ENCODE measurements at regions not wholly inside any gene's neighbourhood (a gene's known extent, or its start where the extent isn't known, plus 50 kb on each side); places are given as distances from the start of the nearest gene placed in this dataset.
"Not testable (repeated sequence)": the region's sequence is repeated elsewhere in the genome, so short reads cannot be mapped to it uniquely, and the experiment has no call there.

- TF ChIP-seq EZH2 (IDR thresholded peaks at IDR 0.05; ENCODE audit: borderline replicate concordance, low read depth, low read length, severe bottlenecking): no peak
- no peak for TF ChIP-seq CTCF (IDR thresholded peaks at IDR 0.05; ENCODE audit: borderline replicate concordance, extremely low read depth, low read length, poor library complexity, severe bottlenecking)
- H3K79me2 ChIP-seq (ENCODE audit: insufficient read depth, low read length): no peaks in the 10 kb centered on the region
- no peak for ATAC-seq (ENCODE audit: insufficient read depth, low read depth)
Measured at GRCh38 chr4:148643851-148644250, 201.6 kb upstream of the NR3C2 start.

GRCh38 chr4:148642907-148643306 lies 200.7 kb upstream of the NR3C2 start:
- no peak overlapping the region for H3K9ac ChIP-seq (ENCODE audit: low read depth, low read length)
- H3K79me2 ChIP-seq (ENCODE audit: insufficient read depth, low read length): no peaks in the 10 kb centered on the region
- H3K9me3 ChIP-seq (ENCODE audit: insufficient read depth, low read length, severe bottlenecking): peaks cover 6% of the 10 kb centered on the region
- H3K27me3 ChIP-seq (ENCODE audit: insufficient read depth, low read length, poor library complexity): no peaks in the 10 kb centered on the region
- ATAC-seq (ENCODE audit: insufficient read depth, low read depth) (no peak), DNase-seq (no peak)
- no peak overlapping the region for H3K4me2 ChIP-seq (ENCODE audit: insufficient read depth, low read length)
- H2AFZ ChIP-seq (ENCODE audit: low read depth, low read length): no peak overlapping the region
- no peak overlapping the region for H3K27ac ChIP-seq (ENCODE audit: low read length)
- H3K4me3 ChIP-seq (ENCODE audit: low read depth in 1 of 2, low read length in 2 of 2): no peak overlapping the region
- H4K20me1 ChIP-seq (ENCODE audit: insufficient read depth, low read length): no peaks in the 10 kb centered on the region
- TF ChIP-seq EZH2 (IDR thresholded peaks at IDR 0.05; ENCODE audit: borderline replicate concordance, low read depth, low read length, severe bottlenecking): no peak
- no peak for TF ChIP-seq CTCF (IDR thresholded peaks at IDR 0.05; ENCODE audit: borderline replicate concordance, extremely low read depth, low read length, poor library complexity, severe bottlenecking)
- no peaks in the 10 kb centered on the region for H3K36me3 ChIP-seq (ENCODE audit: insufficient read depth, low read length)
- no peaks in the 10 kb centered on the region for H3K4me1 ChIP-seq (ENCODE audit: insufficient read depth, low read length)

More at GRCh38 chr4:148643851-148644250, 201.6 kb upstream of the NR3C2 start:
- H3K9ac ChIP-seq (ENCODE audit: low read depth, low read length): no peak overlapping the region
- H4K20me1 ChIP-seq (ENCODE audit: insufficient read depth, low read length): no peaks in the 10 kb centered on the region
- no peaks in the 10 kb centered on the region for H3K4me1 ChIP-seq (ENCODE audit: insufficient read depth, low read length)
- no peaks in the 10 kb centered on the region for H3K9me3 ChIP-seq (ENCODE audit: insufficient read depth, low read length, severe bottlenecking)
- no peak overlapping the region for H3K4me3 ChIP-seq (ENCODE audit: low read depth in 1 of 2, low read length in 2 of 2)
- H3K27me3 ChIP-seq (ENCODE audit: insufficient read depth, low read length, poor library complexity): no peaks in the 10 kb centered on the region
- no peak for DNase-seq
- H3K4me2 ChIP-seq (ENCODE audit: insufficient read depth, low read length): no peak overlapping the region
- no peak overlapping the region for H2AFZ ChIP-seq (ENCODE audit: low read depth, low read length)
- no peaks in the 10 kb centered on the region for H3K36me3 ChIP-seq (ENCODE audit: insufficient read depth, low read length)
- no peak overlapping the region for H3K27ac ChIP-seq (ENCODE audit: low read length)

GRCh38 chr4:148638079-148638478 lies 195.9 kb upstream of the NR3C2 start:
- peaks cover 14% of the 10 kb centered on the region for H3K9me3 ChIP-seq (ENCODE audit: insufficient read depth, low read length, severe bottlenecking)
- not testable (repeated sequence) for H3K9ac ChIP-seq (ENCODE audit: low read depth, low read length); H2AFZ ChIP-seq (ENCODE audit: low read depth, low read length); H3K4me2 ChIP-seq (ENCODE audit: insufficient read depth, low read length); H3K79me2 ChIP-seq (ENCODE audit: insufficient read depth, low read length); DNase-seq; H3K4me1 ChIP-seq (ENCODE audit: insufficient read depth, low read length); H3K27me3 ChIP-seq (ENCODE audit: insufficient read depth, low read length, poor library complexity); H4K20me1 ChIP-seq (ENCODE audit: insufficient read depth, low read length); H3K4me3 ChIP-seq (ENCODE audit: low read depth in 1 of 2, low read length in 2 of 2); H3K36me3 ChIP-seq (ENCODE audit: insufficient read depth, low read length); H3K27ac ChIP-seq (ENCODE audit: low read length); ATAC-seq (ENCODE audit: insufficient read depth, low read depth)

GRCh38 chr4:148637453-148637852 lies 195.2 kb upstream of the NR3C2 start:
- DNase-seq: not testable (repeated sequence)

More at GRCh38 chr4:148637453-148637852, 195.2 kb upstream of the NR3C2 start:
- H3K4me1 ChIP-seq (ENCODE audit: insufficient read depth, low read length); H3K79me2 ChIP-seq (ENCODE audit: insufficient read depth, low read length); H3K4me3 ChIP-seq (ENCODE audit: low read depth in 1 of 2, low read length in 2 of 2); H2AFZ ChIP-seq (ENCODE audit: low read depth, low read length); H3K9ac ChIP-seq (ENCODE audit: low read depth, low read length); H4K20me1 ChIP-seq (ENCODE audit: insufficient read depth, low read length); ATAC-seq (ENCODE audit: insufficient read depth, low read depth); H3K36me3 ChIP-seq (ENCODE audit: insufficient read depth, low read length); H3K27me3 ChIP-seq (ENCODE audit: insufficient read depth, low read length, poor library complexity); H3K4me2 ChIP-seq (ENCODE audit: insufficient read depth, low read length); H3K27ac ChIP-seq (ENCODE audit: low read length): not testable (repeated sequence)
- peaks cover 14% of the 10 kb centered on the region for H3K9me3 ChIP-seq (ENCODE audit: insufficient read depth, low read length, severe bottlenecking)
